Thoracic aorta (tissue), 2 donors: ENCODE measurements at regions not wholly inside any gene's neighbourhood (a gene's known extent, or its start where the extent isn't known, plus 50 kb on each side); places are given as distances from the start of the nearest gene placed in this dataset.
A peak's percentile ranks its signal among the peaks of the same experiment; 100 is the strongest.
"Not testable (repeated sequence)": the region's sequence is repeated elsewhere in the genome, so short reads cannot be mapped to it uniquely, and the experiment has no call there.

Experiments
- ATAC-seq: fragments of 150-250 bp; one replicate; pipeline ENCODE4 v1.8.0; 2017; ENCODE audit warnings: low read depth; ENCODE audit not compliant: insufficient number of reproducible peaks, low FRiP score
- DNase-seq: peaks from one replicate; pipeline ENCODE4 v3.0.0-alpha.2; 2020; ENCODE audit warnings: low spot score
- H3K27ac ChIP-seq, 2 donors: fragments of 200-600 bp; sonication (generic); 1 replicate in 1 of 2; 2 replicates in 1 of 2; pipeline ENCODE4 v1.5.1; 2016; ENCODE audit warnings: mild to moderate bottlenecking in 2 of 2, moderate library complexity in 2 of 2
- H3K27me3 ChIP-seq: fragments of 200-600 bp; sonication (generic); replicated peaks from 2 replicates; pipeline ENCODE4 v1.6.0; 2016; ENCODE audit warnings: mild to moderate bottlenecking; ENCODE audit not compliant: insufficient read depth
- H3K36me3 ChIP-seq: fragments of 200-600 bp; sonication (generic); one replicate; pipeline ENCODE4 v1.5.1; 2016
- H3K4me1 ChIP-seq, 2 donors: fragments of 200-600 bp; sonication (generic); 1 replicate in 1 of 2; 2 replicates in 1 of 2; pipeline versions ENCODE4 v1.5.1 to v1.6.0; 2016; ENCODE audit warnings: low read depth in 2 of 2, mild to moderate bottlenecking in 1 of 2; ENCODE audit not compliant: control insufficient read depth in 1 of 2
- H3K4me3 ChIP-seq: fragments of 200-600 bp; sonication (generic); 2 replicates; pipeline ENCODE4 v1.5.1; 2016; ENCODE audit warnings: mild to moderate bottlenecking
- H3K9me3 ChIP-seq: fragments of 200-600 bp; sonication (generic); 2 replicates; pipeline ENCODE4 v1.5.1; 2016
- TF ChIP-seq, protein P1 (sequence below): fragments of 200-600 bp; sonication (generic); IDR thresholded peaks from one replicate; pipeline ENCODE4 v1.5.1; 2019; ENCODE audit warnings: antibody characterized with exemption

DNA sequence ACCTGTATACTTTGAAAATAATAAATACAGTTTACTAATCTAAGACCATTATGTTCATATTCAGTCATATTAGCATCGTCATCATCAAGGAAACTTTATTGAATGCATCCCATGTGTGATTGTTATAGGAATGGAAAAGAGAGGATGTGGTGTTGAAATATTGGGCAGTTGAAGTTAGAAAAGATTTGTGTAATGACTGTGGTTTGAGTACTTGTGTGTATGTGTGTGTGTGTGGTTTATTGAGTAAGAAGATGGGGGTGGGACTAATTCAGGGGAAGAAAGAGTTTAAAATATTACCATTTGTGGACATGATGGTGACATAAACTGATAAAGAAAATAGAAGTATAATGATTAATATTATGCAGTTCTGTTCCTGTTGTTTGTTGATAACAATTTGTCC lies 238.7 kb upstream of the SEL1L start:
- DNase-seq (no peak), ATAC-seq (no peak)
- H3K27me3 ChIP-seq = no peaks in the 10 kb centered on the region

DNA sequence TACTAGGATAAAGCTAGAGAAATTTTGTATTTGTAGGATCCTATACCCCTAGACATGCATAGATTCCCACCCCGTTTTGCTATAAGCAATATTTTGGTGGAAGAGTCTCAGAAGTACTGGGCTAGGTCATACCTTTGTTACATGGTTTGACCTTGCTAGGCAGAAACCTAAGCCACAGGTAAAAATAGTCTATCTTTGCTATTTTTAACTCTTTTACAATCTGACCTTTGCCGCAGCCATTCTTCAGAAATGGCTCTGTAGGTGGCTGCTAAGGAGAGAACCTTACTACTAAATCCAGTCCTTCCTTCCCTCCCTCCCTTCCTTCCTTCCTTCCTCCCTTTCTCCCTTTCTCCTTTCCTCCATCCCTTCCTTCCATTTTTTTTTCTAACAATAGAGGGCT lies 242.9 kb upstream of the SEL1L start:
- peak overlapping the region in 1 of 2 donors; percentile 16 for H3K27ac ChIP-seq
- ATAC-seq = no peak

More for the DNA sequence above, 238.7 kb upstream of the SEL1L start:
- H3K4me1 ChIP-seq = peaks cover 2 to 12% of the 10 kb centered on the region in 2 donors
- no peak overlapping the region for H3K27ac ChIP-seq
- H3K9me3 ChIP-seq = no peaks in the 10 kb centered on the region
- TF ChIP-seq, protein P1, sequence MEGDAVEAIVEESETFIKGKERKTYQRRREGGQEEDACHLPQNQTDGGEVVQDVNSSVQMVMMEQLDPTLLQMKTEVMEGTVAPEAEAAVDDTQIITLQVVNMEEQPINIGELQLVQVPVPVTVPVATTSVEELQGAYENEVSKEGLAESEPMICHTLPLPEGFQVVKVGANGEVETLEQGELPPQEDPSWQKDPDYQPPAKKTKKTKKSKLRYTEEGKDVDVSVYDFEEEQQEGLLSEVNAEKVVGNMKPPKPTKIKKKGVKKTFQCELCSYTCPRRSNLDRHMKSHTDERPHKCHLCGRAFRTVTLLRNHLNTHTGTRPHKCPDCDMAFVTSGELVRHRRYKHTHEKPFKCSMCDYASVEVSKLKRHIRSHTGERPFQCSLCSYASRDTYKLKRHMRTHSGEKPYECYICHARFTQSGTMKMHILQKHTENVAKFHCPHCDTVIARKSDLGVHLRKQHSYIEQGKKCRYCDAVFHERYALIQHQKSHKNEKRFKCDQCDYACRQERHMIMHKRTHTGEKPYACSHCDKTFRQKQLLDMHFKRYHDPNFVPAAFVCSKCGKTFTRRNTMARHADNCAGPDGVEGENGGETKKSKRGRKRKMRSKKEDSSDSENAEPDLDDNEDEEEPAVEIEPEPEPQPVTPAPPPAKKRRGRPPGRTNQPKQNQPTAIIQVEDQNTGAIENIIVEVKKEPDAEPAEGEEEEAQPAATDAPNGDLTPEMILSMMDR = no peak
- no peak overlapping the region for H3K4me3 ChIP-seq
- H3K36me3 ChIP-seq = no peaks in the 10 kb centered on the region

DNA sequence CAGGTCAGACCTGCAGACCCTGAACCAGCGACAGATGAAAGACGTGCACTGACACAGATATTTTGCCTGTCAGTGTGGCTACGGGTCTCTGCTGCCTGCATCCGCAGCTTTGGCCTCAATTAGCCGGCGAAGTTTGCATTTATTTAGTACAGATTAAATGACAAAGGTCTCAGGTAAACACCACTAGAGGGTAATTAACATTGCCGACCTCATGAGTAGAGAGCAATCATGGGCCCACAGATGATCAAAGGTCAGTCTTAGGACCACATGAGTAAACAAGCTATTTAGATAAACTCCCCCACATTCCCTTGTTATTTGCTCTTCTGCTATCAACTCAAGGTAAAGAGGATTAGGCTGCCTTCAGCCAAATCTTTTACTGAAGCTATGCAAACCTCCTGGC lies 248.1 kb upstream of the SEL1L start:
- not testable (repeated sequence) for H3K27ac ChIP-seq, DNase-seq, H3K9me3 ChIP-seq, H3K36me3 ChIP-seq, ATAC-seq, H3K27me3 ChIP-seq, H3K4me3 ChIP-seq
- peaks cover 3 to 24% of the 10 kb centered on the region in 2 donors for H3K4me1 ChIP-seq

More for the DNA sequence above, 242.9 kb upstream of the SEL1L start:
- Histone ChIP-seq H3K36me3 (no peaks in the 10 kb centered on the region), H3K9me3 (no peaks in the 10 kb centered on the region), H3K4me3 (no peak overlapping the region), H3K4me1 (peaks cover 2 to 14% of the 10 kb centered on the region in 2 donors), H3K27me3 (no peaks in the 10 kb centered on the region)
- TF ChIP-seq, protein P1 = no peak
- no peak for DNase-seq

DNA sequence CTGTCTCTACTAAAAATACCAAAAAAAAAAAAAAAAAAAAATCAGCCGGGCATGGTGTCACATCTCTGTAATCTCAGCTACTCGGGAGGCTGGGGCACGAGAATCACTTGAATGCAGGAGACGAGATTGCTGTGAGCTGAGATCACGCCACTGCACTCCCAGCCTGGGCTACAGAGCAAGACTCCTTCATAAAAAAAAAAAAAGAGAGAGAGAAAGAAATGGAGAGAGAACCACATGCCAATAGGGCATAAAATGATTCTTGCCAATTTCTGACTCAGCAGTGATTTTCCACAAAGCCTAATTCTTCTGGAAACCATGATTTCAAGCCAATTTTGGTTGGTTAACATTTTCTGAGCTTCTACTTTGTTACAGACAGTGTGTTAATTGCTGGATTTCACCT lies 250.4 kb upstream of the SEL1L start:
- DNase-seq (peak; percentile 7), ATAC-seq (peak; percentile 80)
- Histone ChIP-seq H3K4me3 (no peak overlapping the region), H3K27ac (peak overlapping the region in 1 of 2 donors; percentile 77), H3K36me3 (no peaks in the 10 kb centered on the region), H3K4me1 (peaks cover 3 to 19% of the 10 kb centered on the region in 2 donors), H3K9me3 (no peaks in the 10 kb centered on the region), H3K27me3 (no peaks in the 10 kb centered on the region)
- TF ChIP-seq, protein P1 = no peak

DNA sequence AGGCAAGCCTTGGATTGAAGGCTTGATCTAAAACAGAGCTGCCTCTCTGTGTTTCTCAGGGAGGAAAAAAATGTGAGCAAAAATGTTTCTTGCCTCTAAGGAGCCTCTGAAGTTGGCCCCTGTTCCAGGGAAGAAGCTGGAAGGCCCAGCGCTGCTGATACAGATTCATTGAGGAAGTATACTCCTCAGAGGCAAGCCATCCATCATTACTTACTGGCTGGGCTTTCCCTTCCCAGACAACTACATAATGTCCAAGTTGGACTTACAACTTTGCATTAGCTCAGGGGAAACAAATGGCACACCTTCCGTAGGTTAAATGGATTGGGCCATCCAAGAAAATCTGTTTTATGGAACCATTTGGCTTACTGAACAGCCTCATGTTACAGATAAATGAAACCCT lies 263.7 kb upstream of the SEL1L start:
- TF ChIP-seq, protein P1 = no peak
- Histone ChIP-seq H3K9me3 (no peaks in the 10 kb centered on the region), H3K36me3 (no peaks in the 10 kb centered on the region), H3K27me3 (no peaks in the 10 kb centered on the region), H3K27ac (no peak overlapping the region), H3K4me1 (no peaks in the 10 kb centered on the region), H3K4me3 (no peak overlapping the region)
- DNase-seq (no peak), ATAC-seq (no peak)

DNA sequence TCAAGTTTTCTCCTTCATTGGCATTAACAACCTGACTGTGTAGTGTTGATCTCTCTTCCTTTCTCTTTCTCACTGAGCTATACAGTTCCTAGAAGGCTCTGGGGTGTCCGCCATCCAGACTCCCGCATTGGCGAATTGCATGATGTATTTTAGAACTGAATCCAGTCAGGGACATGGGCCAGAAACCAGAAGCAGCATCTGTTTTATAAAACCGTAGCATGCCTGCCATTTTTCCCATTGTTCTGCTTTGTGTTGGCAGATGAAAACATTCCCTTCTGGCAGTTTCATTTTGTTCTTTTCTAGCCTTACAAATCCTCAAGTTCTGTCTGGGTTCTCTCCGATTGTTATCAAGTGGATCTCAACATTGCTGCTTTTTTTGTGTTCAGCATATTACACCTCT lies 268.3 kb upstream of the SEL1L start:
- no peak for ATAC-seq
- TF ChIP-seq, protein P1 = no peak
- H3K4me1 ChIP-seq = no peaks in the 10 kb centered on the region
- H3K36me3 ChIP-seq = no peaks in the 10 kb centered on the region
- H3K9me3 ChIP-seq = no peaks in the 10 kb centered on the region
- DNase-seq = no peak
- no peak overlapping the region for H3K27ac ChIP-seq
- H3K4me3 ChIP-seq = peak overlapping the region; percentile 26
- no peaks in the 10 kb centered on the region for H3K27me3 ChIP-seq
